H1 (cell line): ENCODE measurements at regions not wholly inside any gene's neighbourhood (a gene's known extent, or its start where the extent isn't known, plus 50 kb on each side); places are given as distances from the start of the nearest gene placed in this dataset.
A peak's percentile ranks its signal among the peaks of the same experiment; 100 is the strongest.

ENCODE experiments used
- CTCF ChIA-PET: fragments of 300-600 bp; sonication (Branson Sonifier 250); formaldehyde crosslinking; loops from one replicate; lab custom pipeline; 2021; ENCODE audit not compliant: partially characterized antibody; lab: Charles Lee
- POLR2A ChIA-PET: fragments of 300-600 bp; sonication (Branson Sonifier 250); formaldehyde crosslinking; loops from one replicate; lab custom pipeline; 2021; ENCODE audit warnings: inconsistent platforms; ENCODE audit not compliant: partially characterized antibody; lab: Charles Lee
- DNase-seq, 2 experiments: peaks; one replicate each; pipeline versions ENCODE4 v3.0.0 to v3.0.0-alpha.2; 2010 to 2022; ENCODE audit warnings: low spot score in 2 of 2, low read depth in 1 of 2, mixed read lengths in 1 of 2
- FAIRE-seq: peaks from 2 replicates; lab custom pipeline; 2011; peaks lifted over from hg19 to GRCh38; lab: Jason Lieb, UNC
- H2AFZ ChIP-seq: 2 replicates; pipeline ENCODE4 v1.8.1; 2012; ENCODE audit warnings: low read length, inconsistent platforms
- H2AK5ac ChIP-seq: 2 replicates; pipeline ENCODE4 v1.6.1; 2013; ENCODE audit warnings: low read depth, low read length
- H2BK120ac ChIP-seq: replicated peaks from 2 replicates; pipeline ENCODE3; 2013; ENCODE audit warnings: low read depth, low read length, inconsistent platforms
- H2BK12ac ChIP-seq: 2 replicates; pipeline ENCODE4 v1.6.1; 2013; ENCODE audit warnings: low read depth, low read length
- H2BK15ac ChIP-seq: 2 replicates; pipeline ENCODE4 v1.6.1; 2013; ENCODE audit warnings: low read length
- H2BK20ac ChIP-seq: 2 replicates; pipeline ENCODE4 v1.6.1; 2013; ENCODE audit warnings: low read length
- H2BK5ac ChIP-seq: 2 replicates; pipeline ENCODE4 v1.6.1; 2013; ENCODE audit warnings: low read depth, low read length
- H3K14ac ChIP-seq: 2 replicates; pipeline ENCODE4 v1.6.1; 2013; ENCODE audit warnings: inconsistent platforms; ENCODE audit not compliant: insufficient read length
- H3K18ac ChIP-seq: 2 replicates; pipeline ENCODE4 v1.6.1; 2013; ENCODE audit warnings: low read length; ENCODE audit errors: extremely low read depth
- H3K23ac ChIP-seq: 2 replicates; pipeline ENCODE4 v1.6.1; 2013; ENCODE audit warnings: inconsistent platforms; ENCODE audit not compliant: insufficient read length
- H3K23me2 ChIP-seq: 2 replicates; pipeline ENCODE4 v1.6.1; 2013; ENCODE audit warnings: low read depth, low read length
- H3K27ac ChIP-seq: 2 replicates; pipeline ENCODE4 v1.6.1; 2011; ENCODE audit warnings: low read depth, low read length, inconsistent platforms
- H3K27me3 ChIP-seq, 4 experiments: replicated peaks in 1 of 4; 1 replicate in 1 of 4; 2 replicates in 3 of 4; pipeline versions ENCODE4 v1.6.1 to v1.8.1; 2011 to 2013; ENCODE audit warnings: low read length in 3 of 4, mild to moderate bottlenecking in 3 of 4, inconsistent platforms in 2 of 4, mixed read lengths in 2 of 4, moderate library complexity in 1 of 4; ENCODE audit not compliant: control insufficient read depth in 3 of 4, insufficient read depth in 3 of 4; ENCODE audit errors: extremely low read depth in 1 of 4
- H3K36me3 ChIP-seq, 4 experiments: 2 replicates each; pipeline versions ENCODE4 v1.6.1 to v1.8.1; 2011 to 2013; ENCODE audit warnings: mild to moderate bottlenecking in 4 of 4, low read length in 3 of 4, moderate library complexity in 2 of 4, control low read depth in 1 of 4, inconsistent platforms in 1 of 4; ENCODE audit not compliant: insufficient read depth in 4 of 4, control insufficient read depth in 2 of 4
- H3K4ac ChIP-seq: replicated peaks from 2 replicates; pipeline ENCODE3; 2013; ENCODE audit warnings: low read length, low read depth, mixed read lengths, inconsistent platforms; ENCODE audit not compliant: insufficient read length
- H3K4me1 ChIP-seq, 4 experiments: replicated peaks in 1 of 4; 1 replicate in 1 of 4; 2 replicates in 3 of 4; pipeline versions ENCODE4 v1.6.1 to v1.8.1; 2011 to 2013; ENCODE audit warnings: low read length in 3 of 4, inconsistent platforms in 2 of 4, mixed read lengths in 1 of 4; ENCODE audit not compliant: insufficient read depth in 4 of 4, control insufficient read depth in 3 of 4
- H3K4me2 ChIP-seq, 2 experiments: 2 replicates each; pipeline versions ENCODE4 v1.6.1 to v1.8.1; 2011 to 2013; ENCODE audit warnings: low read depth in 2 of 2, low read length in 2 of 2, control low read depth in 1 of 2, inconsistent platforms in 1 of 2, mild to moderate bottlenecking in 1 of 2; ENCODE audit not compliant: insufficient read depth in 1 of 2
- H3K4me3 ChIP-seq, 4 experiments: fragments of 200-600, 300-600 bp in 1 of 4; sonication (generic), shearing (Covaris generic), sonication (Bioruptor Twin) in 1 of 4; 2 replicates each; pipeline versions ENCODE4 v1.5.1 to v1.8.1; 2011 to 2016; ENCODE audit warnings: low read length in 4 of 4, low read depth in 3 of 4, control low read depth in 2 of 4, inconsistent platforms in 2 of 4, mild to moderate bottlenecking in 2 of 4, mixed read lengths in 1 of 4, moderate library complexity in 1 of 4; ENCODE audit not compliant: insufficient read depth in 2 of 4; ENCODE audit errors: extremely low read depth in 1 of 4
- H3K56ac ChIP-seq: replicated peaks from 2 replicates; pipeline ENCODE3; 2013; ENCODE audit warnings: low read depth, mild to moderate bottlenecking, mixed read lengths, low read length, inconsistent platforms; ENCODE audit not compliant: insufficient read length
- H3K79me1 ChIP-seq: 2 replicates; pipeline ENCODE4 v1.6.1; 2013; ENCODE audit warnings: low read depth, low read length, control low read depth
- H3K79me2 ChIP-seq, 2 experiments: 2 replicates each; pipeline versions ENCODE4 v1.6.1 to v1.8.1; 2012 to 2013; ENCODE audit warnings: low read length in 2 of 2, mild to moderate bottlenecking in 2 of 2, inconsistent platforms in 1 of 2; ENCODE audit not compliant: insufficient read depth in 2 of 2, control insufficient read depth in 1 of 2
- H3K9ac ChIP-seq, 4 experiments: replicated peaks in 1 of 4; 1 replicate in 1 of 4; 2 replicates in 3 of 4; pipeline versions ENCODE4 v1.6.1 to v1.8.1; 2011 to 2013; ENCODE audit warnings: low read depth in 3 of 4, low read length in 3 of 4, control low read depth in 2 of 4, mild to moderate bottlenecking in 2 of 4, moderate library complexity in 2 of 4, inconsistent platforms in 1 of 4; ENCODE audit errors: extremely low read depth in 1 of 4
- H3K9me3 ChIP-seq, 2 experiments: 2 replicates each; pipeline versions ENCODE4 v1.6.1 to v1.8.1; 2012 to 2013; ENCODE audit warnings: mild to moderate bottlenecking in 2 of 2, moderate library complexity in 2 of 2, control low read depth in 1 of 2, inconsistent platforms in 1 of 2, low read depth in 1 of 2, low read length in 1 of 2, mixed read lengths in 1 of 2; ENCODE audit not compliant: insufficient read depth in 2 of 2
- H4K20me1 ChIP-seq, 2 experiments: replicated peaks in 1 of 2; 2 replicates each; pipeline versions ENCODE3 to v1.8.1; 2011 to 2013; ENCODE audit warnings: inconsistent platforms in 2 of 2, low read length in 2 of 2, mild to moderate bottlenecking in 1 of 2; ENCODE audit not compliant: insufficient read depth in 2 of 2, control insufficient read depth in 1 of 2
- H4K5ac ChIP-seq: 2 replicates; pipeline ENCODE4 v1.6.1; 2013; ENCODE audit warnings: low read length, low read depth, mixed read lengths, inconsistent platforms; ENCODE audit not compliant: insufficient read length
- H4K8ac ChIP-seq: 2 replicates; pipeline ENCODE4 v1.8.0; 2013; ENCODE audit warnings: mild to moderate bottlenecking, moderate library complexity, low read length, inconsistent platforms; ENCODE audit not compliant: insufficient read depth; ENCODE audit errors: extremely low read depth
- H4K91ac ChIP-seq: replicated peaks from 2 replicates; pipeline ENCODE3; 2013; ENCODE audit warnings: low read length, mixed read lengths, inconsistent platforms; ENCODE audit not compliant: insufficient read length
- EZH2 ChIP-seq: fragments of 200-600 bp; sonication (generic); IDR thresholded peaks from 2 replicates; pipeline ENCODE4 v1.7.1; 2012; ENCODE audit warnings: low read depth, mild to moderate bottlenecking, moderate library complexity, low read length, inconsistent platforms; ENCODE audit not compliant: severe bottlenecking
- NRF1 ChIP-seq: IDR thresholded peaks from 2 replicates; pipeline ENCODE4 v1.6.1; 2011; ENCODE audit warnings: mild to moderate bottlenecking, low read depth, low read length, improper control_type of control experiment
- RAD21 ChIP-seq, 2 experiments: IDR thresholded peaks in 1 of 2; conservative IDR thresholded peaks in 1 of 2; 2 replicates each; pipeline ENCODE4 v1.6.1; 2011; ENCODE audit warnings: low read depth in 2 of 2, low read length in 2 of 2, improper control_type of control experiment in 1 of 2, inconsistent platforms in 1 of 2, mild to moderate bottlenecking in 1 of 2, moderate library complexity in 1 of 2
- RNF2 ChIP-seq: fragments of 200-900, 300-1000 bp; sonication (generic); IDR thresholded peaks from 2 replicates; pipeline ENCODE4 v1.7.1; 2016; ENCODE audit warnings: borderline replicate concordance, low read depth, mild to moderate bottlenecking, antibody characterized with exemption, low read length; ENCODE audit not compliant: poor library complexity, severe bottlenecking; ENCODE audit errors: missing control alignments
- SIN3A ChIP-seq, 2 experiments: IDR thresholded peaks in 1 of 2; conservative IDR thresholded peaks in 1 of 2; 2 replicates each; pipeline ENCODE4 v1.6.1; 2011 to 2012; ENCODE audit warnings: low read length in 2 of 2, improper control_type of control experiment in 1 of 2, low read depth in 1 of 2, mild to moderate bottlenecking in 1 of 2
- SP1 ChIP-seq: IDR thresholded peaks from 2 replicates; pipeline ENCODE4 v1.6.1; 2011; ENCODE audit warnings: low read depth, low read length
- WGBS, 2 experiments: shearing (Covaris generic) in 1 of 2; methylation state at CpG; one replicate each; pipeline versions ENCODE4 v1.1.6 to v1.1.7; 2013 to 2015; ENCODE audit warnings: low lambda C conversion rate in 2 of 2, mixed read lengths in 2 of 2, inconsistent platforms in 1 of 2, low coverage in 1 of 2, missing lambda C conversion rate in 1 of 2; ENCODE audit not compliant: insufficient replicate concordance in 2 of 2, insufficient coverage in 1 of 2, insufficient read length in 1 of 2; ENCODE audit errors: extremely low coverage in 1 of 2, missing lambda C conversion rate in 1 of 2; 5-methylcytosine and 5-hydroxymethylcytosine counted together
- TF ChIP-seq, protein P1 (sequence below), 3 experiments: IDR thresholded peaks; 1 replicate in 2 of 3; 2 replicates in 1 of 3; pipeline versions ENCODE4 v1.5.1 to v1.6.1; 2011; ENCODE audit warnings: low read length in 3 of 3, mild to moderate bottlenecking in 3 of 3, inconsistent platforms in 2 of 3, low read depth in 1 of 3, moderate library complexity in 1 of 3; ENCODE audit not compliant: insufficient read depth in 1 of 3; ENCODE audit errors: control extremely low read depth in 1 of 3
- TF ChIP-seq, protein P2 (sequence below): IDR thresholded peaks from 2 replicates; pipeline ENCODE4 v1.6.1; 2012; ENCODE audit warnings: low read length, inconsistent platforms

GRCh38 chr14:100653409-100653808, 66.2 kb upstream of the BEGAIN start:
- Histone ChIP-seq H3K27me3 (peaks cover 0 to 8% (median 1%) of the 10 kb centered on the region in 4 experiments; a peak in 2 of 7 replicates), H3K9me3 (no peaks in the 10 kb centered on the region), H3K36me3 (no peaks in the 10 kb centered on the region), H3K79me2 (no peaks in the 10 kb centered on the region), H2BK5ac (no peak overlapping the region), H3K79me1 (no peaks in the 10 kb centered on the region), H2AK5ac (no peak overlapping the region), H3K9ac (no peak overlapping the region), H2BK20ac (no peak overlapping the region), H2BK12ac (no peak overlapping the region), H3K14ac (no peak overlapping the region), H4K91ac (no peak overlapping the region), H2BK15ac (no peak overlapping the region), H3K23me2 (no peaks in the 10 kb centered on the region), H2BK120ac (no peak overlapping the region), H3K56ac (no peak overlapping the region), H3K18ac (no peak overlapping the region), H4K20me1 (no peaks in the 10 kb centered on the region), H3K4me2 (no peak overlapping the region), H4K5ac (no peak overlapping the region), H3K27ac (no peak overlapping the region), H3K4me1 (peaks cover 0 to 15% (median 4%) of the 10 kb centered on the region in 4 experiments; a peak in 5 of 7 replicates), H2AFZ (no peak overlapping the region), H4K8ac (no peak overlapping the region), H3K4ac (no peak overlapping the region), H3K23ac (no peak overlapping the region), H3K4me3 (no peak overlapping the region)
- ChIA-PET CTCF (interaction anchor here (0.6 to 9.5 kb wide), 50 partner anchors 9 to 523 kb away, joined by 3 to 109 read pairs (median 6); no protein-coding TSS in a partner anchor), POLR2A (no interaction called here)
- no peak for FAIRE-seq
- WGBS, 2 experiments, result 69% methylated on average over 15 of the region's 15 CpGs; no CpG with 5 or more reads in 1 of the 2 experiments
- peak in 1 of 2 experiments; percentile 79 for DNase-seq
- no peak for TF ChIP-seq EZH2
- no peak for TF ChIP-seq SP1
- TF ChIP-seq RAD21 (IDR thresholded peaks at IDR 0.05 in 1 of 2, conservative IDR thresholded peaks at IDR 0.05 in 1 of 2; ENCODE audit: low read depth in 2 of 2, low read length in 2 of 2), result peak; percentile 81 to 85
- TF ChIP-seq NRF1, result no peak
- TF ChIP-seq RNF2, result no peak
- TF ChIP-seq, protein P1, sequence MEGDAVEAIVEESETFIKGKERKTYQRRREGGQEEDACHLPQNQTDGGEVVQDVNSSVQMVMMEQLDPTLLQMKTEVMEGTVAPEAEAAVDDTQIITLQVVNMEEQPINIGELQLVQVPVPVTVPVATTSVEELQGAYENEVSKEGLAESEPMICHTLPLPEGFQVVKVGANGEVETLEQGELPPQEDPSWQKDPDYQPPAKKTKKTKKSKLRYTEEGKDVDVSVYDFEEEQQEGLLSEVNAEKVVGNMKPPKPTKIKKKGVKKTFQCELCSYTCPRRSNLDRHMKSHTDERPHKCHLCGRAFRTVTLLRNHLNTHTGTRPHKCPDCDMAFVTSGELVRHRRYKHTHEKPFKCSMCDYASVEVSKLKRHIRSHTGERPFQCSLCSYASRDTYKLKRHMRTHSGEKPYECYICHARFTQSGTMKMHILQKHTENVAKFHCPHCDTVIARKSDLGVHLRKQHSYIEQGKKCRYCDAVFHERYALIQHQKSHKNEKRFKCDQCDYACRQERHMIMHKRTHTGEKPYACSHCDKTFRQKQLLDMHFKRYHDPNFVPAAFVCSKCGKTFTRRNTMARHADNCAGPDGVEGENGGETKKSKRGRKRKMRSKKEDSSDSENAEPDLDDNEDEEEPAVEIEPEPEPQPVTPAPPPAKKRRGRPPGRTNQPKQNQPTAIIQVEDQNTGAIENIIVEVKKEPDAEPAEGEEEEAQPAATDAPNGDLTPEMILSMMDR (IDR thresholded peaks at IDR 0.05; ENCODE audit: control extremely low read depth in 1 of 3, insufficient read depth in 1 of 3, low read depth in 1 of 3, low read length in 3 of 3), result peak; percentile 83 to 88 (median 84)
- no peak for TF ChIP-seq SIN3A (conservative IDR thresholded peaks at IDR 0.05 in 1 of 2, IDR thresholded peaks at IDR 0.05 in 1 of 2; ENCODE audit: low read depth in 1 of 2, low read length in 2 of 2)
- TF ChIP-seq, protein P2, sequence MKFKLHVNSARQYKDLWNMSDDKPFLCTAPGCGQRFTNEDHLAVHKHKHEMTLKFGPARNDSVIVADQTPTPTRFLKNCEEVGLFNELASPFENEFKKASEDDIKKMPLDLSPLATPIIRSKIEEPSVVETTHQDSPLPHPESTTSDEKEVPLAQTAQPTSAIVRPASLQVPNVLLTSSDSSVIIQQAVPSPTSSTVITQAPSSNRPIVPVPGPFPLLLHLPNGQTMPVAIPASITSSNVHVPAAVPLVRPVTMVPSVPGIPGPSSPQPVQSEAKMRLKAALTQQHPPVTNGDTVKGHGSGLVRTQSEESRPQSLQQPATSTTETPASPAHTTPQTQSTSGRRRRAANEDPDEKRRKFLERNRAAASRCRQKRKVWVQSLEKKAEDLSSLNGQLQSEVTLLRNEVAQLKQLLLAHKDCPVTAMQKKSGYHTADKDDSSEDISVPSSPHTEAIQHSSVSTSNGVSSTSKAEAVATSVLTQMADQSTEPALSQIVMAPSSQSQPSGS, result no peak
